Iris pigment epithelial cell (primary cell): ENCODE measurements at regions not wholly inside any gene's neighbourhood (a gene's known extent, or its start where the extent isn't known, plus 50 kb on each side); places are given as distances from the start of the nearest gene placed in this dataset.

Source experiments
- DNase-seq: peaks from one replicate; pipeline ENCODE4 v3.0.0-alpha.2; 2011; ENCODE audit warnings: low read depth

GRCh38 chr13:68030152-68030809 is 800.1 kb upstream of the PCDH9 start:
- DNase-seq: no peak

GRCh38 chr13:68028701-68029100 is 798.6 kb upstream of the PCDH9 start:
- DNase-seq: no peak

GRCh38 chr13:68027306-68027705 is 797.2 kb upstream of the PCDH9 start:
- no peak for DNase-seq

GRCh38 chr13:68026077-68026476 is 795.9 kb upstream of the PCDH9 start:
- DNase-seq: no peak

GRCh38 chr13:68025604-68026003 is 795.5 kb upstream of the PCDH9 start:
- DNase-seq: no peak

GRCh38 chr13:68023838-68024581 is 793.9 kb upstream of the PCDH9 start:
- DNase-seq: no peak

GRCh38 chr13:68019901-68020300 is 789.8 kb upstream of the PCDH9 start:
- no peak for DNase-seq

GRCh38 chr13:68009546-68009945 is 779.4 kb upstream of the PCDH9 start:
- DNase-seq: no peak

GRCh38 chr13:68007576-68007975 is 777.4 kb upstream of the PCDH9 start:
- DNase-seq: no peak

- no peak for DNase-seq
Observed at GRCh38 chr13:67996101-67996500, 766.0 kb upstream of the PCDH9 start.

- DNase-seq: no peak
Observed at GRCh38 chr13:67990868-67991267, 760.7 kb upstream of the PCDH9 start.

- no peak for DNase-seq
Observed at GRCh38 chr13:67986234-67986633, 756.1 kb upstream of the PCDH9 start.

GRCh38 chr13:67977066-67977465 is 746.9 kb upstream of the PCDH9 start:
- DNase-seq: no peak

GRCh38 chr13:67971291-67971690 is 741.2 kb upstream of the PCDH9 start:
- no peak for DNase-seq

- no peak for DNase-seq
Observed at GRCh38 chr13:67967031-67967430, 736.9 kb upstream of the PCDH9 start.

- DNase-seq: no peak
Observed at GRCh38 chr13:67966065-67966464, 735.9 kb upstream of the PCDH9 start.

- DNase-seq: no peak
Observed at GRCh38 chr13:67964986-67965385, 734.9 kb upstream of the PCDH9 start.

- no peak for DNase-seq
Observed at GRCh38 chr13:67964091-67964490, 734.0 kb upstream of the PCDH9 start.

GRCh38 chr13:67961331-67961730 is 731.2 kb upstream of the PCDH9 start:
- DNase-seq: no peak

- no peak for DNase-seq
Observed at GRCh38 chr13:67951431-67951830, 721.3 kb upstream of the PCDH9 start.

GRCh38 chr13:67950603-67951002 is 720.5 kb upstream of the PCDH9 start:
- no peak for DNase-seq

GRCh38 chr13:67946131-67946530 is 716.0 kb upstream of the PCDH9 start:
- no peak for DNase-seq

- DNase-seq: peak; percentile 1
Observed at GRCh38 chr13:67943116-67943515, 713.0 kb upstream of the PCDH9 start.

GRCh38 chr13:67935626-67936025 is 705.5 kb upstream of the PCDH9 start:
- DNase-seq: no peak
